WI38 (cell line): ENCODE measurements at regions not wholly inside any gene's neighbourhood (a gene's known extent, or its start where the extent isn't known, plus 50 kb on each side); places are given as distances from the start of the nearest gene placed in this dataset.
A peak's percentile ranks its signal among the peaks of the same experiment; 100 is the strongest.

Experiments
- H3K4me3 ChIP-seq: 2 replicates; pipeline ENCODE4 v1.5.1; 2011; ENCODE audit warnings: low read depth, mild to moderate bottlenecking, control low read depth, low read length
- TF ChIP-seq, protein P1 (sequence below): IDR thresholded peaks from 2 replicates; pipeline ENCODE4 v1.5.1; 2012; ENCODE audit warnings: low read depth, mild to moderate bottlenecking, control low read depth, low read length

DNA sequence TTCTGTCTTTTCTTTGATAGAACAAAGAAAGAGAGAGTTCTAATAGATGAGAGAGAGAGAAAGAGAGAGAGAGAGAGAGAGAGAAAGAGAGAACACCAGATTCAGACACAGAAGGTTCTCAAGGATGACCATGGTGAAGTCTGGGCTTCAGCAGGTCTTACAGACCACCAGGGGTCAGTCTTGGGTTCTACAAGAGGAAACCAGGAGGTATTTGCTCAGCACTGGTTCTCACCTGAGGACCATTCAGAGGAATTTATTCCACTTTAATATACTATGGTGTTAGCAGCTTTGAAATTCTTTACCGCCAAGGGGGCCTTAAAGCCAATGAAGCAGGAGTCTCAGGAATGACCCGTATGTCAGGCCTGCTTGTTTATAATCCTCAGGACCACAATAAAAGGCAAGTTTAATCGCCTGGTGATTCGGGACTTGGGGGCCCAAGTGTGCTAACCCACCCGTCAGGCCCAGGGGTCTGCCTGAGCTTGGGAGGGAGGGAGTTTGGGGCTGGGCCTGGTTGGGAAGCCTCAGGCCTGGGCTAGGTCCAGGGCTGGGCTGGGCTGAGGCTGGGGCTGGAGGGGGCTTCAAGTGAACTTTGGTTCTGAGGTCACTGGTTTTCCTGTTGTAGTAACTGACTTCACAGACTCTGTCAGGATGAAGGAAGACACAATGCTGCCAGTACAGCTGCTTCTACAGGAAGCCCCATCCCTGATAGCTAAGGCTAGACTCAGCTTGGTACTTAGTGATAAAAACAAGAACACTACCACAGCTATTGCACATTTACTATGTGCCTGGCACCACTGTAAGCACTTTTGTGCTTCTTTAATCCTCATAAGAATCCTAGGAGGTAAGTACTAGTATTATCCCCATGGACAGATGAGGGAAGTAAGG is 179.2 kb upstream of the ZBED5 start:
- TF ChIP-seq, protein P1, sequence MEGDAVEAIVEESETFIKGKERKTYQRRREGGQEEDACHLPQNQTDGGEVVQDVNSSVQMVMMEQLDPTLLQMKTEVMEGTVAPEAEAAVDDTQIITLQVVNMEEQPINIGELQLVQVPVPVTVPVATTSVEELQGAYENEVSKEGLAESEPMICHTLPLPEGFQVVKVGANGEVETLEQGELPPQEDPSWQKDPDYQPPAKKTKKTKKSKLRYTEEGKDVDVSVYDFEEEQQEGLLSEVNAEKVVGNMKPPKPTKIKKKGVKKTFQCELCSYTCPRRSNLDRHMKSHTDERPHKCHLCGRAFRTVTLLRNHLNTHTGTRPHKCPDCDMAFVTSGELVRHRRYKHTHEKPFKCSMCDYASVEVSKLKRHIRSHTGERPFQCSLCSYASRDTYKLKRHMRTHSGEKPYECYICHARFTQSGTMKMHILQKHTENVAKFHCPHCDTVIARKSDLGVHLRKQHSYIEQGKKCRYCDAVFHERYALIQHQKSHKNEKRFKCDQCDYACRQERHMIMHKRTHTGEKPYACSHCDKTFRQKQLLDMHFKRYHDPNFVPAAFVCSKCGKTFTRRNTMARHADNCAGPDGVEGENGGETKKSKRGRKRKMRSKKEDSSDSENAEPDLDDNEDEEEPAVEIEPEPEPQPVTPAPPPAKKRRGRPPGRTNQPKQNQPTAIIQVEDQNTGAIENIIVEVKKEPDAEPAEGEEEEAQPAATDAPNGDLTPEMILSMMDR, result peak; percentile 53

DNA sequence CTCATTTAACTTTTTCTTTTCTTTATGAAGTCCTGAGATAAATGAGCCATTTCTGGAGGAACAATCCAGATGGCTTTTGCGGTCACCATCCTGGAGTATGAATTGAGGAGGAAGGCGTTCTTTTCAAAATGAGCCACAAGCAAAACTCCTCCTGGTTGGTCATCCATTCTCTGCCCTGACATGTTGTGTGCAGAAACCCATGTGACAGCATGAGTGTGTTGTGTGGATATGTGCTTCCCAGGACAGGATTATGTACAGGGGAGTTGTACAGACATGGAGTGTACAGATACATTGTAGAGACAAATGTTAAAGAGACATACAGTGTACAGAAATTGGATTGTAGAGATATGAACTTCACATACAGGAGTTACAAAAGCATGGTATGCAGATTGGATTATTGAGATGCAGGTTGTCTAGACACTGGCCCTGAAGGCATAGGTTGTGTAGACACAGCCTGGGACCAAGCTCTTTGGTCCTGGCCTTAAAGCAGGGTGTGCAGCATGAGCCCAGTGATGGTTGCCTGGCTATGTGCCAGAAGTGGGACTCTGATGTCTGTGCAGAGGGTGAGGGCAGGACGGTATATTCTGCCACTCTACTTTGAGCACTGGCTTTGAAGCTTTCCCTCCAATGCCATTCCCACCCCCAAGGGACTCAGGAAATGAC is 178.5 kb upstream of the ZBED5 start:
- TF ChIP-seq, protein P1, result no peak
- no peak overlapping the region for H3K4me3 ChIP-seq

More for the DNA sequence above, 179.2 kb upstream of the ZBED5 start:
- no peak overlapping the region for H3K4me3 ChIP-seq

DNA sequence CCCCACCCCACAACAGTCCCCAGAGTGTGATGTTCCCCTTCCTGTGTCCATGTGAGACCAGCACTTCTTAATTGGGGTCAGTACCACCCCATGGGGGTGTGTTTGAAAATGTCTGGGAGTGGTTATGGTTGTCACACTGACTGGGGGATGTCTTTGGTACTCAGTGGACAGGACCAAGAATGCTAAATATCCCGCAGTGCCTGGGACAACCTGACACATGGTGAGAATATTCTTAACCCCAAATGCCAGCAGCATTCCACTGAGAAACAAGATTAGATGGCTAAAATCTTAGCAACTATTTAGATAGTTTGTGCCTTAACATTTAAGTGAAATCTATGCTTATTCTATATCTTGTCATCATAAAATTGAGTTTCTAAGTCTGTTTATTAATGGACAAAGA is 177.5 kb upstream of the ZBED5 start:
- H3K4me3 ChIP-seq, result no peak overlapping the region
- TF ChIP-seq, protein P1, result no peak

DNA sequence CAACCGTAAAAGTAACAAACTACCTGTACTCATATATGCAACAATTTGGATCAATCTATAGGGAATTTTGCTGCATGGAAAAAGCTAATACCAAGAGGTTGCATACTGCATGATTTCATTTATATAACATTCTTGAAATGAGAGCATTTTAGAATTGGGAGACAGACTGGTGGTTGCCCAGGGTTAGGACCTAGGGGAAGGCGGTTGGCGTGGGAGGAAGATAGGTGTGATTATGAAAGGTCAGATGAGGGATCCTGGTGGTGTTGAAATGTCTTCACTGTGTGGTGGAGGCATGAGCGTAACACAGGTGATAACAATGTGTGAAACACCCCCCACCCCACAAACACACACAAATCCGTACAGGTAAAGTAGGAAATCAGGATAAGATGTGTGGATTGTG is 176.6 kb upstream of the ZBED5 start:
- TF ChIP-seq, protein P1, result no peak

DNA sequence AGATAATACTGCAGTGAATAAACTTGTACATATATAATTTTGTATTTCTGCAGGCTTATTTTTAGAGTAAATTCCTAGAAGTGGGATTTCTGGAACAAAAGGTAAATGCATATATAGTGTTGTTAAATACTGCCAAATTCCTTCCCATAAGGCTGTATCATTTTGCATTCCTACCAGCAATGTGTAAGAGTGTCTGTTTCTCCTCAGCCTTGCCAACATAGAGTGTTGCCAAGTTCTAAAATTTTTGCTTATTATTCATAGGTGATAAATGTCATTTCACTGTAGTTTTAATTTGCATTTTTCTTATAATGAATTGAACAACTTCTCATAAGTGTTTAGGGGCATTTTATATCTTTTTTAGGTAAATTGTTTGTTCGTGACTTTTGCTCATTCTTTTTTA is 174.2 kb upstream of the ZBED5 start:
- no peak overlapping the region for H3K4me3 ChIP-seq
- TF ChIP-seq, protein P1, result no peak

More for the DNA sequence above, 176.6 kb upstream of the ZBED5 start:
- no peak overlapping the region for H3K4me3 ChIP-seq

DNA sequence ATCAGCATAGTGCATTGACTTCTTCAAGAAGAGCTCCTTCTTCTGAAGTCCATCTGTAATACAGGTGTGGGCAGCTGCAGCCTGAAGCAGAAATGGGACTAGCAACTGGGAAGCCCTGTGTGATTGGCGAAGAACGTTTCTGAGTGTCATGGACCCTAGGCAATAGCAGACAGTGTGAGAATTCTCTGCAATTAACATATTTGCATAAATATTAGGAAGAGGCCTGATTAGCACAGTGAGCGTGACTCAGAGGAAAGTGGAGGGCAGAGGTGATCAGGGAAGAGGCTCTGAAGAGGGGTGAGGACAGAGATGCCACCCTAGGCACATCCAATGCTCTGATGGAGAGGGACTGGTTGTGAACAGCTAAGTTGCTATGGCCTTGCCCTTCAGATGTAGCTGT is 171.2 kb upstream of the ZBED5 start:
- no peak overlapping the region for H3K4me3 ChIP-seq
- TF ChIP-seq, protein P1, result no peak
